Activated CD8-positive, alpha-beta T cell treated with anti-CD3 and anti-CD28 coated beads for 36 hours (primary cell): ENCODE measurements at regions not wholly inside any gene's neighbourhood (a gene's known extent, or its start where the extent isn't known, plus 50 kb on each side); places are given as distances from the start of the nearest gene placed in this dataset.
"Not testable (repeated sequence)": the region's sequence is repeated elsewhere in the genome, so short reads cannot be mapped to it uniquely, and the experiment has no call there.

Experiments
- ATAC-seq: fragments of 200-7000 bp; cut with Tn5 transposase; one replicate; pipeline ENCODE4 v1.10.0; 2021; ENCODE audit warnings: mild to moderate bottlenecking, moderate library complexity
- CTCF ChIA-PET: fragments of 350-600 bp; sonication (Branson Sonifier 250); formaldehyde crosslinking; loops from one replicate; lab custom pipeline; 2021; ENCODE audit warnings: antibody characterized with exemption; lab: Charles Lee
- POLR2A ChIA-PET: fragments of 350-600 bp; sonication (Branson Sonifier 250); formaldehyde crosslinking; loops from one replicate; lab custom pipeline; 2021; ENCODE audit warnings: antibody characterized with exemption; lab: Charles Lee
- DNase-seq: peaks from one replicate; pipeline ENCODE4 v3.0.0-alpha.2; 2020
- H3K27ac Mint-ChIP-seq: one replicate; pipeline ENCODE4 v1.8.0; 2021; ENCODE audit warnings: mild to moderate bottlenecking, mixed read lengths
- H3K27me3 Mint-ChIP-seq: one replicate; pipeline ENCODE4 v1.8.0; 2021; ENCODE audit warnings: mixed read lengths
- H3K36me3 Mint-ChIP-seq: one replicate; pipeline ENCODE4 v1.8.0; 2021; ENCODE audit warnings: low read depth, mixed read lengths
- H3K4me1 Mint-ChIP-seq: one replicate; pipeline ENCODE4 v1.8.0; 2021; ENCODE audit warnings: low read depth, mixed read lengths
- H3K4me3 Mint-ChIP-seq: one replicate; pipeline ENCODE4 v1.8.0; 2021; ENCODE audit warnings: mild to moderate bottlenecking, moderate library complexity, mixed read lengths
- H3K9me3 Mint-ChIP-seq: one replicate; pipeline ENCODE4 v1.8.0; 2021; ENCODE audit warnings: mixed read lengths
- intact Hi-C: fragments of 100-400 bp; cut with micrococcal nuclease; formaldehyde crosslinking; loops from one replicate; pipeline ENCODE4 v1.10.0; 2022
- TF ChIP-seq, protein P1 (sequence below): fragments of 200-600 bp; IDR thresholded peaks from one replicate; pipeline ENCODE4 v1.8.0; 2022; ENCODE audit warnings: antibody characterized with exemption, mild to moderate bottlenecking

DNA sequence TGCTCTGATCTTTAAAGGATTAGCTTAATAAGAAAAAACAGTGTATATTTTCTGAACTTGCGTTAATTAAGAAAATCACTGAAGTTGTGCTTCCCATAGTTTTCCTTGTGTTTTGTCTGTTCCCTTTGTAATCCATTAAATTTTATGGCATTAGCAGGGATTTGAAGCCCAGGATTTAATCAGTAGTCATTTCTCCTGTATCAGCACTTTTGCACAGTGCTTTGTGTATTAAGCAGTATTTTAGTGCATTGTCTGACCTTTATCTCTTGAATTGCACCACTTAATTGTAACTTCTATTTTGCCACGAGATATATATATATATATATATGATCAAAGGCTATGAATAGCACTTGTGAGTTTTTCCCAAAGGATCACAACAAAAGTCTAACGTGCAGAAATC, 133.7 kb downstream of the S1PR1 start:
- Mint-ChIP-seq H3K36me3 (no peaks in the 10 kb centered on the region), H3K4me1 (peaks cover 10% of the 10 kb centered on the region), H3K27ac (no peak overlapping the region), H3K4me3 (no peak overlapping the region), H3K27me3 (no peaks in the 10 kb centered on the region), H3K9me3 (peaks cover 9% of the 10 kb centered on the region)
- ATAC-seq, result no peak
- CTCF ChIA-PET, result interaction anchor here (1.2 to 4.3 kb wide), 4 partner anchors 13 to 135 kb away, joined by 3 to 24 read pairs (median 5); no protein-coding TSS in a partner anchor
- POLR2A ChIA-PET, result interaction anchor here (0.6 kb wide), 1 partner anchor 30 kb away, joined by 3 read pairs; no protein-coding TSS in a partner anchor
- TF ChIP-seq, protein P1, sequence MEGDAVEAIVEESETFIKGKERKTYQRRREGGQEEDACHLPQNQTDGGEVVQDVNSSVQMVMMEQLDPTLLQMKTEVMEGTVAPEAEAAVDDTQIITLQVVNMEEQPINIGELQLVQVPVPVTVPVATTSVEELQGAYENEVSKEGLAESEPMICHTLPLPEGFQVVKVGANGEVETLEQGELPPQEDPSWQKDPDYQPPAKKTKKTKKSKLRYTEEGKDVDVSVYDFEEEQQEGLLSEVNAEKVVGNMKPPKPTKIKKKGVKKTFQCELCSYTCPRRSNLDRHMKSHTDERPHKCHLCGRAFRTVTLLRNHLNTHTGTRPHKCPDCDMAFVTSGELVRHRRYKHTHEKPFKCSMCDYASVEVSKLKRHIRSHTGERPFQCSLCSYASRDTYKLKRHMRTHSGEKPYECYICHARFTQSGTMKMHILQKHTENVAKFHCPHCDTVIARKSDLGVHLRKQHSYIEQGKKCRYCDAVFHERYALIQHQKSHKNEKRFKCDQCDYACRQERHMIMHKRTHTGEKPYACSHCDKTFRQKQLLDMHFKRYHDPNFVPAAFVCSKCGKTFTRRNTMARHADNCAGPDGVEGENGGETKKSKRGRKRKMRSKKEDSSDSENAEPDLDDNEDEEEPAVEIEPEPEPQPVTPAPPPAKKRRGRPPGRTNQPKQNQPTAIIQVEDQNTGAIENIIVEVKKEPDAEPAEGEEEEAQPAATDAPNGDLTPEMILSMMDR, result no peak
- DNase-seq, result no peak
- intact Hi-C loops, result no loop called here

GRCh38 chr1:101371259-101371658, 134.4 kb downstream of the S1PR1 start:
- peaks cover 9% of the 10 kb centered on the region for H3K9me3 Mint-ChIP-seq
- peaks cover 10% of the 10 kb centered on the region for H3K4me1 Mint-ChIP-seq
- peak; percentile 96 for ATAC-seq
- H3K27me3 Mint-ChIP-seq, result no peaks in the 10 kb centered on the region
- ChIA-PET POLR2A (interaction anchor here (0.6 kb wide), 1 partner anchor 31 kb away, joined by 3 read pairs; no protein-coding TSS in a partner anchor), CTCF (interaction anchor here (1.2 to 4.3 kb wide), 4 partner anchors 13 to 135 kb away, joined by 3 to 24 read pairs (median 5); no protein-coding TSS in a partner anchor)
- TF ChIP-seq, protein P1, result no peak
- no peak overlapping the region for H3K27ac Mint-ChIP-seq
- H3K4me3 Mint-ChIP-seq, result no peak overlapping the region
- DNase-seq, result peak; percentile 42
- H3K36me3 Mint-ChIP-seq, result no peaks in the 10 kb centered on the region
- intact Hi-C loops, result loop anchor here (1.0 kb wide), 1 partner anchor 81 kb away; no protein-coding TSS in a partner anchor

- H3K9me3 Mint-ChIP-seq, result peaks cover 9% of the 10 kb centered on the region
- H3K36me3 Mint-ChIP-seq, result no peaks in the 10 kb centered on the region
- DNase-seq (no peak), ATAC-seq (no peak)
- H3K4me1 Mint-ChIP-seq, result peaks cover 13% of the 10 kb centered on the region
- intact Hi-C loops, result no loop called here
- TF ChIP-seq, protein P1, result no peak
- ChIA-PET CTCF (interaction anchor here (1.1 to 4.3 kb wide), 2 partner anchors 16 to 64 kb away, joined by 3 to 24 read pairs; no protein-coding TSS in a partner anchor), POLR2A (no interaction called here)
- H3K4me3 Mint-ChIP-seq, result no peak overlapping the region
- H3K27me3 Mint-ChIP-seq, result no peaks in the 10 kb centered on the region
- no peak overlapping the region for H3K27ac Mint-ChIP-seq
These were observed 136.8 kb downstream of the S1PR1 start for GRCh38 chr1:101373570-101373969.

- CTCF ChIA-PET, H3K9me3 Mint-ChIP-seq, POLR2A ChIA-PET, ATAC-seq, DNase-seq, intact Hi-C loops, H3K4me3 Mint-ChIP-seq, H3K27me3 Mint-ChIP-seq, H3K27ac Mint-ChIP-seq, H3K36me3 Mint-ChIP-seq: not testable (repeated sequence)
- H3K4me1 Mint-ChIP-seq, result peaks cover 23% of the 10 kb centered on the region
These were observed 138.6 kb downstream of the S1PR1 start for GRCh38 chr1:101375448-101375847.

DNA sequence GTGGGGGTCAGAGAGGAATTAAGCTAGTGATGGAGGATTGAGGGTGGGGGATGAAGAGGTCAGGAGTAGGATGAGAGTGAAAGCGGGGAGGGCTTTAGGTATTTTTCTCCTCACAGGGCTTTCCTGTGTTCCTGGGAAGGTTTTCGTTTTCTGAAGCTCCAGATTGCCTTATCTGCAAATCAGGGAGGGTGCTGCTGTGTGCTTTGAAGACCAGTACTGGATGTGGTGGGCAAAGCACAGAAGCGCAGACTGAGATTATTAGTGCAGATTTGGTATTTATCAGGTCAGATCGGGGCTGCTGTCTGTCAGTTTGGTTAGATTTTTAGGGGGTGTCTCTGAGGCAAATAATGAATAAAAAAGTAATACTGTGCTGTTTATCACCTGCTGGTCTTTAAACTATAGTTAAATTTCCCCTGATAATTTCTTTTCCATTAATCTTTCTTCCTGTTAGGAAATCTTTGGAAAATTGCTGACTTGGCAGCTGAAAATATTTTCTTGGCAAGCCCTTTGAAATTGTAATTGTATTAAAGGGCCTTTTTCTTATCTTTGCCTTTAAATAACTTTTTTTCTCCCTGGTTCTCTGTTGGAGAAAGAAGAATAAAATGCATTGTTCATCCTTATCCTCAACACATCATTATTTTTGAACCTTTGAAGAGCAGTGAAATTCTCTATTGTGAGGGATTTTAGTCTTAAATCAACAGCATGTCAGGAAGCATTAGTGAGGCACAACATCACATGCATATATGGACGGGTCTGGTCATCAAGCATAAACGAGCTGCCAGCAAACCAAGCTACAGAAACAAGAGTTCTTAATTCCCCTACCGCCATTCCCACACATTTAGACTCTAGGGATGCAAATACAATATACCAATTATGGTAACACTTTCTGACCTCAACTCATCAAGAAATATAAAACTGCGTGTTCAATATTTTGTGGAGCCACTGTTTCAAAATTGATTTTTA, 139.6 kb downstream of the S1PR1 start:
- POLR2A ChIA-PET, result no interaction called here

More for the DNA sequence above, 139.6 kb downstream of the S1PR1 start:
- Mint-ChIP-seq H3K4me3 (no peak overlapping the region), H3K36me3 (no peaks in the 10 kb centered on the region), H3K27ac (no peak overlapping the region), H3K4me1 (peaks cover 16% of the 10 kb centered on the region), H3K27me3 (no peaks in the 10 kb centered on the region), H3K9me3 (peaks cover 9% of the 10 kb centered on the region)
- no peak for ATAC-seq
- intact Hi-C loops, result no loop called here
- DNase-seq, result no peak
- TF ChIP-seq, protein P1, result no peak
- CTCF ChIA-PET, result interaction anchor here (2.9 kb wide), 1 partner anchor 19 kb away, joined by 10 read pairs; no protein-coding TSS in a partner anchor
